HepG2 (cell line): ENCODE measurements at regions not wholly inside any gene's neighbourhood (a gene's known extent, or its start where the extent isn't known, plus 50 kb on each side); places are given as distances from the start of the nearest gene placed in this dataset.

Source experiments
- BRD4 ChIP-seq: sonication (generic); formaldehyde crosslinking; IDR thresholded peaks from 2 replicates; pipeline ENCODE4 v1.4.0; 2020; ENCODE audit warnings: missing genetic modification reagents
- CREB1 ChIP-seq, 2 experiments: fragments of 450-650 bp in 1 of 2; IDR thresholded peaks; 2 replicates each; pipeline ENCODE4 v1.6.1; 2016 to 2017; ENCODE audit warnings: control low read depth in 1 of 2, mild to moderate bottlenecking in 1 of 2, missing compliant biosample characterization in 1 of 2, missing genetic modification characterization in 1 of 2
- CTCF ChIP-seq: sonication (generic); formaldehyde crosslinking; IDR thresholded peaks from 2 replicates; pipeline ENCODE4 v1.5.0; 2020; ENCODE audit warnings: mild to moderate bottlenecking, missing genetic modification reagents, moderate library complexity
- EP300 ChIP-seq, 3 experiments: sonication (generic) in 1 of 3; formaldehyde crosslinking in 1 of 3; IDR thresholded peaks; 2 replicates each; pipeline versions ENCODE4 v1.5.1 to v1.6.1; 2011 to 2020; ENCODE audit warnings: low read depth in 2 of 3, low read length in 2 of 3, borderline replicate concordance in 1 of 3, improper control_type of control experiment in 1 of 3, mild to moderate bottlenecking in 1 of 3, missing genetic modification reagents in 1 of 3, moderate library complexity in 1 of 3
- GTF2F1 ChIP-seq: fragments of 150-350 bp; IDR thresholded peaks from 2 replicates; pipeline ENCODE4 v1.6.1; 2014; ENCODE audit warnings: low read length
- PBX2 ChIP-seq: IDR thresholded peaks from 2 replicates; pipeline ENCODE4 v1.6.1; 2016; ENCODE audit warnings: control low read depth
- RAD21 ChIP-seq: fragments of 450-650 bp; formaldehyde crosslinking; IDR thresholded peaks from 2 replicates; pipeline ENCODE4 v1.5.0; 2020; ENCODE audit warnings: mild to moderate bottlenecking
- XRCC5 ChIP-seq: fragments of 200-400 bp; formaldehyde crosslinking; optimal IDR thresholded peaks from 2 replicates; pipeline ENCODE3; 2017; ENCODE audit warnings: mild to moderate bottlenecking, low read length

- no peak for TF ChIP-seq CREB1 (IDR thresholded peaks at IDR 0.05)
- no peak for TF ChIP-seq CREB1 (CRISPR knock-in tag; IDR thresholded peaks at IDR 0.05)
- TF ChIP-seq EP300 (IDR thresholded peaks at IDR 0.05; ENCODE audit: low read depth in 2 of 2, low read length in 2 of 2) = no peak
- no peak for TF ChIP-seq EP300 (CRISPR knock-in tag; IDR thresholded peaks at IDR 0.05; ENCODE audit: borderline replicate concordance)
- no peak for TF ChIP-seq BRD4 (CRISPR knock-in tag)
- TF ChIP-seq PBX2 (CRISPR knock-in tag) = no peak
- TF ChIP-seq XRCC5 = no peak
- TF ChIP-seq RAD21 (CRISPR knock-in tag) = no peak
- TF ChIP-seq CTCF (CRISPR knock-in tag) = no peak
- TF ChIP-seq GTF2F1 = no peak
These were observed 162.7 kb downstream of the SIPA1L2 start for GRCh38 chr1:232467073-232467760.
